ENCODE measurements at regions not wholly inside any gene's neighbourhood (a gene's known extent, or its start where the extent isn't known, plus 50 kb on each side); places are given as distances from the start of the nearest gene placed in this dataset.
"Not testable (repeated sequence)": the region's sequence is repeated elsewhere in the genome, so short reads cannot be mapped to it uniquely, and the experiment has no call there.

DNA sequence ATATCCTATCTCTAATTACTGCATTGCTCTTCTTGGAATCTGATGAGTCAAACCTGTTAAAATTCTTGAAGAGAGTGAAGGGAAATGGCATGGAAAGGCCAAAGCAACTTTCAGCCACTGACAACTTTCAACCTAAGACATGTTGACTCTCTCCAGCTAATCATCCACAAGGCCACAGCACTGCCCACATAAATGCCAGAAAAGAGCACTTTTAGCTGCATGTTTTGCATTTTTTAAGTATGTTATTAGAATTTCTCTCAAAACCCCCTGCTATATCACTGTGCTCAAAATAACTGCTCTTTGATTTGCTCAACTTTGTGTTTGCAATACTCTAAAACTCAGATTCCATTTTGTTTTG is 352.5 kb downstream of the ADGRL2 start:
- no peak for DNase-seq

GRCh38 chr1:82152356-82153271 is 351.9 kb downstream of the ADGRL2 start:
- DNase-seq = no peak

DNA sequence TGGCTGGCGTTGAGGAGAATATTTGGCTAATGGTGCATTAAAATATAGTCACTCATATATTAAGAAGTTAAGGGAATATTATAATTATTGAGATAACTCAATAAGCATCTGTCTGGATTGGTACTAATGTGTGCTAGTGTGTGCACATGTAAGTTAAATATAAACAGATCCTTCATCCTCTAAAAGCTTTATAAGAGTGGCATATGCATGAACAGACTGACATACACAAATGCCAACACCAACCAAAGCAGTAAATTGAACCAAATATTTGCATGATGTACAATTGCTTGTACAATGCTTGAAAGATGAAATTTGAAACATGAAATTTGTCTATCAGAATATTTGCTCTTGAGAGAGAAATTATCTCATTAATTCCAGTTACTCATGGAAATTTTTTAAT is 344.9 kb downstream of the ADGRL2 start:
- no peak for DNase-seq

- no peak for DNase-seq
Measured at GRCh38 chr1:82143108-82143833, 342.5 kb downstream of the ADGRL2 start.

GRCh38 chr1:82141390-82141789 is 340.7 kb downstream of the ADGRL2 start:
- DNase-seq = no peak

DNA sequence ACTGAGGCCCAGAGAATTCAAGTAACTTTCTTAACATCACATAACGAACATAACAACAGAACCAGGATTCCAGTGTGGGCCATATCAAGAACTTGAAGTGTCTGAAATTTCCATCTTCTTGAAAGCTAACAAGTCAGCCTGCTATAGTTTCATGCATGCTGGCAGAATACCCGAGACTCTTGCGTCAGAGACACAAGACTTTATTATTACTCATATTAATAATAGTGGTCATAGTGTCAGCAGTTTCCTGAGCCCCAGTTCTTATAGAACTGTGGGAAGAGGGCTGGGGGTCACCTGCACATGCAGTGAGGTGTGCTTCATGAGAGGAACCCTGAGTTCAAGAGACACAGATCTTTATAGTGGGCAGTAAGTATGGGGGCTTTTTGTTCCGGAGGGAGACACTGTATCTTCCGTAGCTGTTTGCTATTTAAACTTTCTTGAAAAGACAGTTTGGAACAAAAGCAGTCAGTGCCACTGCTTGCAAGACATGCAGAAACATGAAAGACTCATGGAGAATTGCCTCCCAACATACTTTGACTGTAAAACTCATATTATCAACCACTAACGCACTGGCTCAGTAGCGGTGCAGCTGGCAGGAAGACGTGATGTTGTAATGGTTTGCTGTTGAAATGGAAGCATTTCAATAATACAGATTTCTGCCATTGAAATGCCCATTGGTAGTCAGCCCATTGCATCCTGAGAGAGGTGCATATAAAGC is 339.2 kb downstream of the ADGRL2 start:
- DNase-seq = no peak

DNA sequence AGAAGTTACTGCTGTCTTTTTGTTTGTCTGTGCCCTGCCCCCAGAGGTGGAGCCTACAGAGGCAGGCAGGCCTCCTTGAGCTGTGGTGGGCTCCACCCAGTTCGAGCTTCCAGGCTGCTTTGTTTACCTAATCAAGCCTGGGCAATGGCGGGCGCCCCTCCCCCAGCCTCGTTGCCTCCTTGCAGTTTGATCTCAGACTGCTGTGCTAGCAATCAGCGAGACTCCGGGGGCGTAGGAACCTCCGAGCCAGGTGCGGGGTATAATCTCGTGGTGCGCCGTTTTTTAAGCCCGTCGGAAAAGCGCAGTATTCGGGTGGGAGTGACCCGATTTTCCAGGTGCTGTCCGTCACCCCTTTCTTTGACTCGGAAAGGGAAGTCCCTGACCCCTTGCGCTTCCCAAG is 335.6 kb downstream of the ADGRL2 start:
- DNase-seq = not testable (repeated sequence)

DNA sequence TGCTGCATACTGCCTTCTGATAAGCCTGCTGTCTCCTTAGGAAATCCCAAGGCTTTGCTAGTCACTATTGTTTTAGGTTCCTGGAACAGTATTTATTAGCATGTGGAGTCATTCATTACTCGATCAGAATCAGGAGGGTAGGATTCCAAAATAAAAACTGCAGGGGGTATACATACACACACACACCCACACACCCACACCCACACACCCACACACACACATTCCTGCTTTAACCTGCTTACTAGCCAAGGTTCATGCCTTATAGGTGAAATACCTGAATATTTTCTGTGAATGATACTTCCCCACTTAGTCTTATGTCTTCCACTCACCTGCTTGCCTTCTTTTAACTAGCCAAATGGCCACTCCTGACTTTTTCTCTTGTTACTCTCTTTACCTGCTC is 325.1 kb downstream of the ADGRL2 start:
- DNase-seq = no peak

- no peak for DNase-seq
Measured at GRCh38 chr1:82125119-82125518, 324.4 kb downstream of the ADGRL2 start.

DNA sequence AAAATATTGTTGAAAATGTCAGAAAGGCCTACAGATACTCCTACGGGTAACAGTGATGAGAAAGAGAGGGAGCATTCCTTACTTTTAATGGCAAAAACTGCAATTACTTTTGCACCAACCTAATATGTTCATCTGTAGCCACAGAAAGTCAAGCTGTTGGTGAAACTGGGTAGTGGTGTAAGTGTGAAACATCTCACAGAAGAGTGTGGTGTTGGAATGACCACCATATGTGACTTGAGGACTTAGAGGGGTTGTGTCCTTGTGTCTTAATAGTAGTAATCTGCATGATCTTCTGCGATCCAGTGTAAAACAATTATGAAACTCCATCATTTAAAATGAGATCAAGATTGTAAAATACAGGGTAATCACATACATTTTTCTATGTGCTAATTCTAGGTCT is 320.7 kb downstream of the ADGRL2 start:
- no peak for DNase-seq

DNA sequence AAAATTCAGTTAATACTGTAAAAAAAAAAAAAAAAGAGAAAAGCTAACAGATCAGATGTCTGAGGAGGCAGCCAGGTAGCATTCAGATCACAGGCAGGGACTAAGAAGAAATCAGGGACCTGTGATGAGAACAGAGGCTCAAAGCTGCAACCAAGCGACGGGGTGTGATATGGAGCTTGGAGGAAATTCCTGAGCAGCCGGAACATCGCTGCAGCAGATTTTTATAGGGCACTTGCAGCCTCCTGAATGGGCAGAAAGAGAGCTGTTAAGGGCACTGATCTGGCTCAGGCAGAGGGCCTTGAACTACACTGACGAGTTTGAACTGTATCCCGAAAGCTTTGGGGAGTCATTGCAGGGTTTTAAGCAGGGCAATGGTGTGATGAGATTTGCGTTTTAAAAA is 315.4 kb downstream of the ADGRL2 start:
- DNase-seq = no peak

DNA sequence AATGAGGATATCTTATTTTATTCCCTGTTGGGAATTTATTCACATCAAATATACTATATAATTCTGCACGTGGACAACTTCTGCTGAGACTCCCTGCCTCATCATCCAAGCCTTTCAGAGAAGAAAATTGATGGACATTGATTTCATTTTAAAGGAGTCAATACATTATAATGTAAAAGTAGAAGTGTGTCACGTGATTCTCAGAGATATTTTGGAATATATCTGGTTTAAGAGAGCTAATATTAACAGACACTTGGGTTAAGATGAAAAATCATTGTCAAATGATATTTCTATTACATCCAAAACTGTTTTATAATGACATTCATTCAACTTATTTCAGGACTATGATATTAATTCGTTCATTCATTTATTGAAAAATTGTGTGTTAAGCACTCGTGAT is 314.2 kb downstream of the ADGRL2 start:
- DNase-seq = no peak

GRCh38 chr1:82110366-82111254 is 309.9 kb downstream of the ADGRL2 start:
- DNase-seq = no peak

- DNase-seq = no peak
Measured at GRCh38 chr1:82108843-82109242, 308.1 kb downstream of the ADGRL2 start.

DNA sequence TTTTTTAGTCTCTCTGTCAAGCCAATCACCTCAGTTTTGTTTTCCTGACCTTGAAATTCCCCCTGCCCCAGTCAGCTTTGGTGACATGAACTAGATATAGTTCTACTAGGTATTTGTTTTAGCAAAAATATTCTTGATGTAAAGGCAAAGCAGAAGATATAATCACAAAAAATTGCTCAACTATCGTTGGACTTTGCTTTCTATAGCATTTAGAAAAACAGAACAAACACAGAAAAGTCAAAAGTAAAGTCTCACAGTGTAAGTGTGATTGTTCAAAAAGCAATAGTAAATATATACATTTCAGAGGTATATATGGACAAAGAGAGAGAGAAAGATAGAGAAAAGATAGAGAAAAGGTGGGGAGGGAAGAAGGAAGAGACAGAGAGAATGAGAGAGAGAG is 305.9 kb downstream of the ADGRL2 start:
- DNase-seq = no peak

- DNase-seq = no peak
Measured at GRCh38 chr1:82099170-82099569, 298.4 kb downstream of the ADGRL2 start.

- DNase-seq = no peak
Measured at GRCh38 chr1:82094136-82094535, 293.4 kb downstream of the ADGRL2 start.

DNA sequence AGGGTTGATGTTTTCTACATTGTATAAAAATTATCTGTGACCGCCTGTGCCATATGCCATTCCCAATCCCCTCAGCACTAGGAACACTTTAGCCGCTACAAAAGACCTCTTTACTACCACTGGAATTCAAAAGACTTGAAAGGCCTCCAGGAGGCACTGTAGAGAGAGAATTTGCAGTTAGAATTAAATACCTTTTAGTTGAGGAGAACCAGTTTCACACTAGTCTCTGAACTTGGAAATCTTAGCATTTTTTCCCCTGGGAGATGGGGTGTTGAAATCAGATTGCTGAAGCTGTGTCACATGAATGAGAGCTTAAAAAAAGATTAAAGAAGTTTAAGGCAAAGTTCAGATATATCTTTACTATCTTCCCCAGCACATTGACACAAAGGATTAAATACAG is 291.0 kb downstream of the ADGRL2 start:
- DNase-seq = no peak

- DNase-seq = no peak
Measured at GRCh38 chr1:82091265-82091664, 290.5 kb downstream of the ADGRL2 start.

DNA sequence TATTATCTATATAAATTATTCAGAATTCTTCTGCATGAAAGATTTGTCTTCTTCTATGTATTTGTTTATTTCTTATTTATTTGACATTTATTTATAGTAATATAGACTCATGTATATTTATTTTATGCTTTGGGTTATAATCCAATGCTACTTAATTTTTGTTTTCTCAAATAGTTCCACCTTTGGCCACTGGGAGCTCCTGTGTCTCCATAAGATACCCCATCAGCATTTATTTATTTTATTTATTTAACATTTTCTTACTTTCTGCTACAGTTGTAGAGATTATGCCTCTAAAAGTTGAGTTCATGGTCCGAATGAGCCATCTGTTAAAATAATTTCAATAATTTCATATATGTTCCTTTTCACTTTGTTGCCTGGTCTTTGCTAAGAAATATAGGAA is 289.4 kb downstream of the ADGRL2 start:
- no peak for DNase-seq

GRCh38 chr1:82086739-82087138 is 286.0 kb downstream of the ADGRL2 start:
- no peak for DNase-seq

GRCh38 chr1:82079607-82080006 is 278.9 kb downstream of the ADGRL2 start:
- no peak for DNase-seq

DNA sequence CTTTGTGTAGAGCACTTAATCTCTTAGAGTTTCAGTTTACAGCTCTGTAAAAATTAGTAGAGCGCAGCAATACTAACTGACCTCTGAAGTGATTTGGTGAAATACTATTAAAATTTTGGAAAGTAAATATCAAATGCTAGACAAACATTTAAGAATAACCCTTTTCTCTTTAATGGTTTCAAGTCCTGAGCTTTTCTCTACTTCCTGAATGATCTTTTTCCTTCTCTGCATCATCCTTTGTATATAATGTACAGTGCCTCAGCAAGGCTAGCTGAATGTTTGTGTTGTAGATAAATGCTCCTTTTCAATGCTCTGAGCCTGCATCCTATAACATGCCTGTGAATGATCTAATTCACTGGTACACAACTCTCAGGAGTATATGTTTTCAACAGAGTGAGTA is 272.9 kb downstream of the ADGRL2 start:
- no peak for DNase-seq
